HUES6 (cell line): ENCODE measurements at regions not wholly inside any gene's neighbourhood (a gene's known extent, or its start where the extent isn't known, plus 50 kb on each side); places are given as distances from the start of the nearest gene placed in this dataset.

Experiments
- H3K27ac ChIP-seq: 2 replicates; pipeline ENCODE4 v1.7.0; 2013; ENCODE audit warnings: low read depth, mild to moderate bottlenecking, low read length, inconsistent platforms
- H3K27me3 ChIP-seq: 2 replicates; pipeline ENCODE4 v1.6.1; 2013; ENCODE audit warnings: low read length; ENCODE audit not compliant: control insufficient read depth, insufficient read depth
- H3K36me3 ChIP-seq: 2 replicates; pipeline ENCODE4 v1.6.1; 2013; ENCODE audit warnings: low read length; ENCODE audit not compliant: control insufficient read depth, insufficient read depth
- H3K4me1 ChIP-seq: 2 replicates; pipeline ENCODE4 v1.6.1; 2013; ENCODE audit warnings: low read length; ENCODE audit not compliant: control insufficient read depth, insufficient read depth
- H3K4me3 ChIP-seq: 2 replicates; pipeline ENCODE4 v1.5.1; 2013; ENCODE audit warnings: low read depth, low read length
- H3K9ac ChIP-seq: one replicate; pipeline ENCODE4 v1.6.1; 2013; ENCODE audit warnings: mild to moderate bottlenecking, low read length
- H3K9me3 ChIP-seq: 2 replicates; pipeline ENCODE4 v1.6.1; 2013; ENCODE audit warnings: low read depth, low read length; ENCODE audit not compliant: control insufficient read depth, insufficient read depth

DNA sequence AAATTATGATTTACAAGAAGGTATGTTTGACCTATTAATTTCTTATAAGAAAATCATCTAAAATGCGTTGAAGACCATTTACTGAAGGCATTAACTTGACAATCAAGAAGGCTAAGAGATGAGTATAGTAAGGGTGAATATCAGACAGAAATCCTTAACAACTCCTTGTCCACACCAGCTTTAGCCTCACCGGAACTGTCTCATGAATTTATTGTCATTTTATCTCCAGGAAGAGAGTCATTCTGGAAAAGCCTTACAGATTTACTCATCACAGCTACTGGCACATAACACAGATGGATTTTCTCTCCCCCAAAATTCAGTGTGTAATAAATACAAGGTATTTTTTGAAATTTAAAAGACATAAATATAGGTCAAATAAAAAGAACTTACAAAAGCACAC lies 129.4 kb upstream of the LSM8 start:
- no peaks in the 10 kb centered on the region for H3K27me3 ChIP-seq
- no peaks in the 10 kb centered on the region for H3K36me3 ChIP-seq
- no peak overlapping the region for H3K9ac ChIP-seq
- no peak overlapping the region for H3K4me3 ChIP-seq
- no peak overlapping the region for H3K27ac ChIP-seq
- H3K4me1 ChIP-seq, result no peaks in the 10 kb centered on the region
- H3K9me3 ChIP-seq, result no peaks in the 10 kb centered on the region

DNA sequence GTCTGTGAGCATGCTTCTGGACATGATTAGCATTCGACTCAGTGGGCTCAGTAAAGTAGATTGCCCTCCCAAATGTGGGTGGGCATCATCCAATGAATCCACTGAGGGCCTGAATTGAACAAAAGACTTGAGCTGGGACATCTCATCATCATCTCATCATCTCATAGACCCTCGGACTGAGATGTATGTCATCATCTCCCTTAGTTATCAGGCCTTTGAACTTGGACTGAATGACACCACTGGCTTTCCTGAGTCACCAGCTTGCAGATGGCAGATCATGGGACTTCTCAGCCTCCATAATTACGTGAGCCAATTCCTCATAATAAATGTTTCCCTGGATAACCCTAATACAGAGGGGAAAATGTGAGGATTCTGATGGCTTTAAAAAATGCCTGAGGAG lies 128.3 kb upstream of the LSM8 start:
- no peaks in the 10 kb centered on the region for H3K9me3 ChIP-seq
- H3K27me3 ChIP-seq, result no peaks in the 10 kb centered on the region
- H3K36me3 ChIP-seq, result no peaks in the 10 kb centered on the region
- no peak overlapping the region for H3K27ac ChIP-seq
- H3K4me1 ChIP-seq, result no peaks in the 10 kb centered on the region
- H3K4me3 ChIP-seq, result no peak overlapping the region
- no peak overlapping the region for H3K9ac ChIP-seq

- no peak overlapping the region for H3K9ac ChIP-seq
- no peaks in the 10 kb centered on the region for H3K36me3 ChIP-seq
- no peaks in the 10 kb centered on the region for H3K9me3 ChIP-seq
- H3K4me1 ChIP-seq, result no peaks in the 10 kb centered on the region
- no peak overlapping the region for H3K27ac ChIP-seq
- no peak overlapping the region for H3K4me3 ChIP-seq
- no peaks in the 10 kb centered on the region for H3K27me3 ChIP-seq
These were observed 126.6 kb upstream of the LSM8 start for GRCh38 chr7:118057404-118057803.

DNA sequence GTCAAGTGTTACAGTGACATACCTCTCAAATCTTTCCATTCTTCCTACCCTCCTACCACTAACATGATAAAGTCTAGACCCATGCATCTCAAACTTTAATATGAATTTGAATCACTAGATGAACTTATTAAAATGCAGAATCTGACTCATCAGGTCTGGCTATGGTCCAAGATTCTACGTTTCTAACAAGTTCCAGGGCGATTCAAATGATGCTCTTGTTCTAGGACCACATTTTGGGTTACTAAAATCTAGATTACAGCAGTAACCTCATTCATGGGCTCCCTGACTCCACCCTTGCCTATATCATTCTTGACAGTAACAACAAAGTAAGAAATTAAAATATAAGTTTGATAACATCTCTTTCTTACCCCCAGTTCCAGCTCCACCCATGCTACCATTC lies 124.8 kb upstream of the LSM8 start:
- Histone ChIP-seq H3K27me3 (no peaks in the 10 kb centered on the region), H3K4me1 (no peaks in the 10 kb centered on the region), H3K4me3 (no peak overlapping the region), H3K36me3 (no peaks in the 10 kb centered on the region), H3K27ac (no peak overlapping the region), H3K9ac (no peak overlapping the region), H3K9me3 (no peaks in the 10 kb centered on the region)

GRCh38 chr7:118060692-118061091 lies 123.3 kb upstream of the LSM8 start:
- H3K9ac ChIP-seq, result no peak overlapping the region
- H3K36me3 ChIP-seq, result no peaks in the 10 kb centered on the region
- H3K27me3 ChIP-seq, result no peaks in the 10 kb centered on the region
- no peak overlapping the region for H3K27ac ChIP-seq
- H3K4me1 ChIP-seq, result no peaks in the 10 kb centered on the region; the same call in 1 of the 2 replicates
- H3K9me3 ChIP-seq, result no peaks in the 10 kb centered on the region
- no peak overlapping the region for H3K4me3 ChIP-seq

GRCh38 chr7:118061386-118061785 lies 122.6 kb upstream of the LSM8 start:
- Histone ChIP-seq H3K9ac (no peak overlapping the region), H3K36me3 (no peaks in the 10 kb centered on the region), H3K9me3 (no peaks in the 10 kb centered on the region), H3K4me3 (no peak overlapping the region), H3K4me1 (no peaks in the 10 kb centered on the region; the same call in 1 of the 2 replicates), H3K27ac (no peak overlapping the region), H3K27me3 (no peaks in the 10 kb centered on the region)

GRCh38 chr7:118072893-118073674 lies 110.9 kb upstream of the LSM8 start:
- H3K4me3 ChIP-seq, result no peak overlapping the region
- H3K27ac ChIP-seq, result no peak overlapping the region
- H3K9me3 ChIP-seq, result no peaks in the 10 kb centered on the region
- H3K27me3 ChIP-seq, result no peaks in the 10 kb centered on the region
- no peaks in the 10 kb centered on the region for H3K36me3 ChIP-seq
- H3K9ac ChIP-seq, result no peak overlapping the region
- H3K4me1 ChIP-seq, result no peaks in the 10 kb centered on the region

- H3K27ac ChIP-seq, result no peak overlapping the region
- no peaks in the 10 kb centered on the region for H3K36me3 ChIP-seq
- H3K4me3 ChIP-seq, result no peak overlapping the region
- no peaks in the 10 kb centered on the region for H3K27me3 ChIP-seq
- H3K9me3 ChIP-seq, result no peaks in the 10 kb centered on the region
- 0 out of 2 replicates have a peak, but pooled peaks cover 1% of the 10 kb centered on the region for H3K4me1 ChIP-seq
- H3K9ac ChIP-seq, result no peak overlapping the region
These were observed 108.0 kb upstream of the LSM8 start for GRCh38 chr7:118075936-118076335.

DNA sequence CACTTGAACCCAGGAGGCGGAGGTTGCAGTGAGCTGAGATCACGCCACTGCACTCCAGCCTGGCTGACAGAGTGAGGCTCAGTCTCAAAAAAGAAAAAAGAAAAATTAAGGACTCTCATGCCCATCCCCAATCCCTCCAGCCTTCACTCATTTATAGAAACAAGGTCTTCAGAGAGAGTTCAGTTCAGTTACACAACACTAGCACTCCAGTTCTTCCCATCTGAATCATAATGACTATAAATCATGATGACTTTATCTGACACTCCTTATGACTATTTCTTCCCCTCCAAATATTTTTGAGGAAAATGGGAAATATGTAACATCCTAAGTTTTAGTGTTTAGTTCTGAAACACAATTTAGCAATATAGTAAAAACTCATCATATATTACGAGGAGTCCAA lies 107.4 kb upstream of the LSM8 start:
- Histone ChIP-seq H3K27me3 (no peaks in the 10 kb centered on the region), H3K9ac (no peak overlapping the region), H3K36me3 (no peaks in the 10 kb centered on the region), H3K4me3 (no peak overlapping the region), H3K9me3 (no peaks in the 10 kb centered on the region), H3K4me1 (0 out of 2 replicates have a peak, but pooled peaks cover 3% of the 10 kb centered on the region), H3K27ac (no peak overlapping the region)

DNA sequence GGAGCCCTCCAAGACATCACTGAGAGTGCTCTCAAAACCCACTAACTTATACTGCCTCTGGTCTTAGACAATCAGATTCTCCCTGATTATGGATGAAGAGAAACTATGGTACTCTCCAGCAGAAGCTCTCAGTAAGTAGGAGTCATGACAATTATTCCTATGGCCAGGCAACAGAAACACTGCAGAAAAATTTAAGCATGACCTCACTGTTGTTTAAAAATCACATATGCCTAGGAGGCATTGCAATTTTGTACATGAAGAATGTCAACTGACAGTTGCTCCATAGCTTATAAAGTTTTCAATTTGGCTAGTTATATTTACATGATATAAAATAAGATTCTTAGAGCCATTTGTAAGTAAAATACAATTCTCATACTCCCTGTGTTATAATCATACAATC lies 105.9 kb upstream of the LSM8 start:
- Histone ChIP-seq H3K27ac (no peak overlapping the region), H3K4me3 (no peak overlapping the region), H3K36me3 (no peaks in the 10 kb centered on the region), H3K9ac (no peak overlapping the region), H3K27me3 (no peaks in the 10 kb centered on the region), H3K4me1 (0 out of 2 replicates have a peak, but pooled peaks cover 3% of the 10 kb centered on the region), H3K9me3 (no peaks in the 10 kb centered on the region)

DNA sequence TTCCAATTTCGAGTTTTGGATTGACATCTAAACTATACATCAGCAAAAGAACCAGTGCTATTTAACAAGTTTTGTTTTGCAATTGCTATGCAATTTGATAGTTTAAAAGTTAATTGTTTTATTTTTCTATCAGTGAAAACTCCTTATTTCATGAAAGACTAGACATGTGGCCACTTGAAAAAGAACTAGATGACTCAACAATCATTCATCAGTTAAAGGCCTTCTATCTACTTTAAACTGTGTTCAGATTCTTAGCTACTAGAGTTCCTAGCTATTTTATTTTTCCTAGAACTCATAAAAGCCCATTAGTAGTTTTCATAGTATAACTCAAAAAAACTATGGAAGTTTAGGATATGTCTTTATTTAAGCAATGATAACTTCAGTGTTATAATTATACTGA lies 104.6 kb upstream of the LSM8 start:
- Histone ChIP-seq H3K27ac (no peak overlapping the region), H3K4me1 (0 out of 2 replicates have a peak, but pooled peaks cover 3% of the 10 kb centered on the region), H3K27me3 (no peaks in the 10 kb centered on the region), H3K9me3 (no peaks in the 10 kb centered on the region), H3K4me3 (no peak overlapping the region), H3K9ac (no peak overlapping the region), H3K36me3 (no peaks in the 10 kb centered on the region)
